Mesothelial cell of epicardium (in vitro differentiated cells): ENCODE measurements at regions not wholly inside any gene's neighbourhood (a gene's known extent, or its start where the extent isn't known, plus 50 kb on each side); places are given as distances from the start of the nearest gene placed in this dataset.
A peak's percentile ranks its signal among the peaks of the same experiment; 100 is the strongest.
"Not testable (repeated sequence)": the region's sequence is repeated elsewhere in the genome, so short reads cannot be mapped to it uniquely, and the experiment has no call there.

ENCODE experiments used
- DNase-seq, 2 experiments: peaks; one replicate each; pipeline ENCODE4 v3.0.0; 2021; ENCODE audit warnings: low spot score in 2 of 2; ENCODE audit not compliant: unreplicated experiment in 2 of 2
- H3K27ac Mint-ChIP-seq: 2 replicates; pipeline ENCODE4 v1.8.0; 2021; ENCODE audit warnings: mixed read lengths
- H3K27me3 Mint-ChIP-seq: 2 replicates; pipeline ENCODE4 v1.8.0; 2021; ENCODE audit warnings: low read depth, mixed read lengths
- H3K36me3 Mint-ChIP-seq: 2 replicates; pipeline ENCODE4 v1.8.0; 2021; ENCODE audit warnings: mixed read lengths
- H3K4me1 Mint-ChIP-seq: 2 replicates; pipeline ENCODE4 v1.8.0; 2021; ENCODE audit warnings: mixed read lengths
- H3K4me3 Mint-ChIP-seq: 2 replicates; pipeline ENCODE4 v1.8.0; 2021; ENCODE audit warnings: mild to moderate bottlenecking, moderate library complexity, mixed read lengths
- H3K9me3 Mint-ChIP-seq: 2 replicates; pipeline ENCODE4 v1.8.0; 2021; ENCODE audit warnings: mixed read lengths
- CTCF ChIP-seq: fragments of 200-600 bp; sonication (generic); IDR thresholded peaks from one replicate; pipeline ENCODE4 v1.5.0; 2021; ENCODE audit warnings: antibody characterized with exemption; ENCODE audit not compliant: unreplicated experiment

GRCh38 chrX:12080265-12080664 lies 58.0 kb upstream of the FRMPD4 start:
- no peak overlapping the region for H3K27ac Mint-ChIP-seq

GRCh38 chrX:12082959-12083358 lies 55.3 kb upstream of the FRMPD4 start:
- H3K27ac Mint-ChIP-seq, H3K27me3 Mint-ChIP-seq, DNase-seq, H3K36me3 Mint-ChIP-seq, H3K4me3 Mint-ChIP-seq: not testable (repeated sequence)
- Mint-ChIP-seq H3K4me1 (peaks cover 12% of the 10 kb centered on the region), H3K9me3 (peaks cover 24% of the 10 kb centered on the region)

More at GRCh38 chrX:12080265-12080664, 58.0 kb upstream of the FRMPD4 start:
- H3K4me1 Mint-ChIP-seq: peaks cover 12% of the 10 kb centered on the region
- peaks cover 20% of the 10 kb centered on the region for H3K9me3 Mint-ChIP-seq
- TF ChIP-seq CTCF: peak; percentile 73
- no peak overlapping the region for H3K4me3 Mint-ChIP-seq
- H3K36me3 Mint-ChIP-seq: peaks cover 4% of the 10 kb centered on the region
- peaks cover 9% of the 10 kb centered on the region for H3K27me3 Mint-ChIP-seq
- no peak for DNase-seq
